H1 (cell line): ENCODE measurements at regions not wholly inside any gene's neighbourhood (a gene's known extent, or its start where the extent isn't known, plus 50 kb on each side); places are given as distances from the start of the nearest gene placed in this dataset.

ENCODE experiments used
- CTCF ChIA-PET: fragments of 300-600 bp; sonication (Branson Sonifier 250); formaldehyde crosslinking; loops from one replicate; lab custom pipeline; 2021; ENCODE audit not compliant: partially characterized antibody; lab: Charles Lee
- POLR2A ChIA-PET: fragments of 300-600 bp; sonication (Branson Sonifier 250); formaldehyde crosslinking; loops from one replicate; lab custom pipeline; 2021; ENCODE audit warnings: inconsistent platforms; ENCODE audit not compliant: partially characterized antibody; lab: Charles Lee
- DNase-seq, 2 experiments: peaks; one replicate each; pipeline versions ENCODE4 v3.0.0 to v3.0.0-alpha.2; 2010 to 2022; ENCODE audit warnings: low spot score in 2 of 2, low read depth in 1 of 2, mixed read lengths in 1 of 2
- FAIRE-seq: peaks from 2 replicates; lab custom pipeline; 2011; peaks lifted over from hg19 to GRCh38; lab: Jason Lieb, UNC
- H2AFZ ChIP-seq: 2 replicates; pipeline ENCODE4 v1.8.1; 2012; ENCODE audit warnings: low read length, inconsistent platforms
- H2AK5ac ChIP-seq: 2 replicates; pipeline ENCODE4 v1.6.1; 2013; ENCODE audit warnings: low read depth, low read length
- H2BK120ac ChIP-seq: replicated peaks from 2 replicates; pipeline ENCODE3; 2013; ENCODE audit warnings: low read depth, low read length, inconsistent platforms
- H2BK12ac ChIP-seq: 2 replicates; pipeline ENCODE4 v1.6.1; 2013; ENCODE audit warnings: low read depth, low read length
- H2BK15ac ChIP-seq: 2 replicates; pipeline ENCODE4 v1.6.1; 2013; ENCODE audit warnings: low read length
- H2BK20ac ChIP-seq: 2 replicates; pipeline ENCODE4 v1.6.1; 2013; ENCODE audit warnings: low read length
- H2BK5ac ChIP-seq: 2 replicates; pipeline ENCODE4 v1.6.1; 2013; ENCODE audit warnings: low read depth, low read length
- H3K14ac ChIP-seq: 2 replicates; pipeline ENCODE4 v1.6.1; 2013; ENCODE audit warnings: inconsistent platforms; ENCODE audit not compliant: insufficient read length
- H3K18ac ChIP-seq: 2 replicates; pipeline ENCODE4 v1.6.1; 2013; ENCODE audit warnings: low read length; ENCODE audit errors: extremely low read depth
- H3K23ac ChIP-seq: 2 replicates; pipeline ENCODE4 v1.6.1; 2013; ENCODE audit warnings: inconsistent platforms; ENCODE audit not compliant: insufficient read length
- H3K23me2 ChIP-seq: 2 replicates; pipeline ENCODE4 v1.6.1; 2013; ENCODE audit warnings: low read depth, low read length
- H3K27ac ChIP-seq: 2 replicates; pipeline ENCODE4 v1.6.1; 2011; ENCODE audit warnings: low read depth, low read length, inconsistent platforms
- H3K27me3 ChIP-seq, 4 experiments: replicated peaks in 1 of 4; 1 replicate in 1 of 4; 2 replicates in 3 of 4; pipeline versions ENCODE4 v1.6.1 to v1.8.1; 2011 to 2013; ENCODE audit warnings: low read length in 3 of 4, mild to moderate bottlenecking in 3 of 4, inconsistent platforms in 2 of 4, mixed read lengths in 2 of 4, moderate library complexity in 1 of 4; ENCODE audit not compliant: control insufficient read depth in 3 of 4, insufficient read depth in 3 of 4; ENCODE audit errors: extremely low read depth in 1 of 4
- H3K36me3 ChIP-seq, 4 experiments: 2 replicates each; pipeline versions ENCODE4 v1.6.1 to v1.8.1; 2011 to 2013; ENCODE audit warnings: mild to moderate bottlenecking in 4 of 4, low read length in 3 of 4, moderate library complexity in 2 of 4, control low read depth in 1 of 4, inconsistent platforms in 1 of 4; ENCODE audit not compliant: insufficient read depth in 4 of 4, control insufficient read depth in 2 of 4
- H3K4ac ChIP-seq: replicated peaks from 2 replicates; pipeline ENCODE3; 2013; ENCODE audit warnings: low read length, low read depth, mixed read lengths, inconsistent platforms; ENCODE audit not compliant: insufficient read length
- H3K4me1 ChIP-seq, 4 experiments: replicated peaks in 1 of 4; 1 replicate in 1 of 4; 2 replicates in 3 of 4; pipeline versions ENCODE4 v1.6.1 to v1.8.1; 2011 to 2013; ENCODE audit warnings: low read length in 3 of 4, inconsistent platforms in 2 of 4, mixed read lengths in 1 of 4; ENCODE audit not compliant: insufficient read depth in 4 of 4, control insufficient read depth in 3 of 4
- H3K4me2 ChIP-seq, 2 experiments: 2 replicates each; pipeline versions ENCODE4 v1.6.1 to v1.8.1; 2011 to 2013; ENCODE audit warnings: low read depth in 2 of 2, low read length in 2 of 2, control low read depth in 1 of 2, inconsistent platforms in 1 of 2, mild to moderate bottlenecking in 1 of 2; ENCODE audit not compliant: insufficient read depth in 1 of 2
- H3K4me3 ChIP-seq, 4 experiments: fragments of 200-600, 300-600 bp in 1 of 4; sonication (generic), shearing (Covaris generic), sonication (Bioruptor Twin) in 1 of 4; 2 replicates each; pipeline versions ENCODE4 v1.5.1 to v1.8.1; 2011 to 2016; ENCODE audit warnings: low read length in 4 of 4, low read depth in 3 of 4, control low read depth in 2 of 4, inconsistent platforms in 2 of 4, mild to moderate bottlenecking in 2 of 4, mixed read lengths in 1 of 4, moderate library complexity in 1 of 4; ENCODE audit not compliant: insufficient read depth in 2 of 4; ENCODE audit errors: extremely low read depth in 1 of 4
- H3K56ac ChIP-seq: replicated peaks from 2 replicates; pipeline ENCODE3; 2013; ENCODE audit warnings: low read depth, mild to moderate bottlenecking, mixed read lengths, low read length, inconsistent platforms; ENCODE audit not compliant: insufficient read length
- H3K79me1 ChIP-seq: 2 replicates; pipeline ENCODE4 v1.6.1; 2013; ENCODE audit warnings: low read depth, low read length, control low read depth
- H3K79me2 ChIP-seq, 2 experiments: 2 replicates each; pipeline versions ENCODE4 v1.6.1 to v1.8.1; 2012 to 2013; ENCODE audit warnings: low read length in 2 of 2, mild to moderate bottlenecking in 2 of 2, inconsistent platforms in 1 of 2; ENCODE audit not compliant: insufficient read depth in 2 of 2, control insufficient read depth in 1 of 2
- H3K9ac ChIP-seq, 4 experiments: replicated peaks in 1 of 4; 1 replicate in 1 of 4; 2 replicates in 3 of 4; pipeline versions ENCODE4 v1.6.1 to v1.8.1; 2011 to 2013; ENCODE audit warnings: low read depth in 3 of 4, low read length in 3 of 4, control low read depth in 2 of 4, mild to moderate bottlenecking in 2 of 4, moderate library complexity in 2 of 4, inconsistent platforms in 1 of 4; ENCODE audit errors: extremely low read depth in 1 of 4
- H3K9me3 ChIP-seq, 2 experiments: 2 replicates each; pipeline versions ENCODE4 v1.6.1 to v1.8.1; 2012 to 2013; ENCODE audit warnings: mild to moderate bottlenecking in 2 of 2, moderate library complexity in 2 of 2, control low read depth in 1 of 2, inconsistent platforms in 1 of 2, low read depth in 1 of 2, low read length in 1 of 2, mixed read lengths in 1 of 2; ENCODE audit not compliant: insufficient read depth in 2 of 2
- H4K20me1 ChIP-seq, 2 experiments: replicated peaks in 1 of 2; 2 replicates each; pipeline versions ENCODE3 to v1.8.1; 2011 to 2013; ENCODE audit warnings: inconsistent platforms in 2 of 2, low read length in 2 of 2, mild to moderate bottlenecking in 1 of 2; ENCODE audit not compliant: insufficient read depth in 2 of 2, control insufficient read depth in 1 of 2
- H4K5ac ChIP-seq: 2 replicates; pipeline ENCODE4 v1.6.1; 2013; ENCODE audit warnings: low read length, low read depth, mixed read lengths, inconsistent platforms; ENCODE audit not compliant: insufficient read length
- H4K8ac ChIP-seq: 2 replicates; pipeline ENCODE4 v1.8.0; 2013; ENCODE audit warnings: mild to moderate bottlenecking, moderate library complexity, low read length, inconsistent platforms; ENCODE audit not compliant: insufficient read depth; ENCODE audit errors: extremely low read depth
- H4K91ac ChIP-seq: replicated peaks from 2 replicates; pipeline ENCODE3; 2013; ENCODE audit warnings: low read length, mixed read lengths, inconsistent platforms; ENCODE audit not compliant: insufficient read length
- BACH1 ChIP-seq: IDR thresholded peaks from 2 replicates; pipeline ENCODE4 v1.6.1; 2012; ENCODE audit warnings: low read length, improper control_type of control experiment
- CTBP2 ChIP-seq: IDR thresholded peaks from 2 replicates; pipeline ENCODE4 v1.7.0; 2011; ENCODE audit warnings: borderline replicate concordance, mild to moderate bottlenecking, moderate library complexity, mixed read lengths, low read length; ENCODE audit not compliant: insufficient read depth, insufficient read length
- EZH2 ChIP-seq: fragments of 200-600 bp; sonication (generic); IDR thresholded peaks from 2 replicates; pipeline ENCODE4 v1.7.1; 2012; ENCODE audit warnings: low read depth, mild to moderate bottlenecking, moderate library complexity, low read length, inconsistent platforms; ENCODE audit not compliant: severe bottlenecking
- TCF12 ChIP-seq: IDR thresholded peaks from 2 replicates; pipeline ENCODE4 v1.6.1; 2011; ENCODE audit warnings: low read depth, mild to moderate bottlenecking, low read length
- WGBS, 2 experiments: shearing (Covaris generic) in 1 of 2; methylation state at CpG; one replicate each; pipeline versions ENCODE4 v1.1.6 to v1.1.7; 2013 to 2015; ENCODE audit warnings: low lambda C conversion rate in 2 of 2, mixed read lengths in 2 of 2, inconsistent platforms in 1 of 2, low coverage in 1 of 2, missing lambda C conversion rate in 1 of 2; ENCODE audit not compliant: insufficient replicate concordance in 2 of 2, insufficient coverage in 1 of 2, insufficient read length in 1 of 2; ENCODE audit errors: extremely low coverage in 1 of 2, missing lambda C conversion rate in 1 of 2; 5-methylcytosine and 5-hydroxymethylcytosine counted together
- TF ChIP-seq, protein P1 (sequence below), 3 experiments: IDR thresholded peaks; 1 replicate in 2 of 3; 2 replicates in 1 of 3; pipeline versions ENCODE4 v1.5.1 to v1.6.1; 2011; ENCODE audit warnings: low read length in 3 of 3, mild to moderate bottlenecking in 3 of 3, inconsistent platforms in 2 of 3, low read depth in 1 of 3, moderate library complexity in 1 of 3; ENCODE audit not compliant: insufficient read depth in 1 of 3; ENCODE audit errors: control extremely low read depth in 1 of 3

DNA sequence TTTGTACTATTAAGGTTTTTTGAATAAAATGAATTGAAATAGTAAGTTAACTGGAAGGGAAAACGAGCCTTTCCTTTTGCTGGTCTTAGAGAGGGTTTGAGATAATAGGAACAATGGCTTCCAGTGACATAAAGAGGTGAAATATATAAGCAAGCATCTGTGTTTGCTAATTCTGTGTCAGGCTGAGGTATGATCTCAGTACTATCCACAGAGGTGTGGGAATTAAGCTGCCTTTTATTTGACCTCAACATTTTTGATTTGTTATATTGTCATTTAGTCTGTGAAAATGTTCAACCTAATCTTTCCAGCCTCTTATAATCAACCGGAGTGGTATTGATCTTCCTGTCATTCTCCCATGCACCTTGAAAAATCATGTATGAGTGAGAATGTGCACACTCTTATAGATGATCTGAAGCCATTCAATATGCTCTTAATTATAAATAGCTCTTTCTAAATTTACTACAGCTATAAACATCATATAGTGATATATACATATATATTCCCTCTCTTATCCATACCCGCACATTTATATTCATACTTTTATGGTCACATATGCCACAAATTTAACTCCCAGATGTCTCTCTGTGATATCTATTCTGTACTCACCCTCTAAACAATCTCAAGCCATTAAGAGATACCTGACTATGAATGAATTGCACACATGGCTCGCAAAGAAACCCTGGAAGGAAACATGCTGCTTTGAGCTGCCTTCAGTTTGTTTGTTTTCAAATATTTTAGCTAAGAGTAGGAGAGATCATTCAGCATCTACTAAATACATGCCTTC lies 754.7 kb upstream of the NRSN1 start:
- ChIA-PET POLR2A (no interaction called here), CTCF (no interaction called here)
- Histone ChIP-seq H2BK15ac (no peak overlapping the region), H2AFZ (no peak overlapping the region), H3K79me2 (no peaks in the 10 kb centered on the region), H3K27me3 (no peaks in the 10 kb centered on the region), H3K56ac (no peak overlapping the region), H3K4me3 (no peak overlapping the region), H4K8ac (no peak overlapping the region), H2BK20ac (no peak overlapping the region), H2BK5ac (no peak overlapping the region), H3K9me3 (no peaks in the 10 kb centered on the region), H3K14ac (no peak overlapping the region), H2BK120ac (no peak overlapping the region), H3K79me1 (no peaks in the 10 kb centered on the region), H3K4ac (no peak overlapping the region), H3K4me2 (no peak overlapping the region), H2BK12ac (no peak overlapping the region), H3K9ac (no peak overlapping the region), H3K23me2 (no peaks in the 10 kb centered on the region), H4K91ac (no peak overlapping the region), H2AK5ac (no peak overlapping the region), H4K5ac (no peak overlapping the region), H3K23ac (no peak overlapping the region), H3K18ac (no peak overlapping the region), H3K4me1 (no peaks in the 10 kb centered on the region), H4K20me1 (no peaks in the 10 kb centered on the region), H3K36me3 (no peaks in the 10 kb centered on the region), H3K27ac (no peak overlapping the region)
- FAIRE-seq (no peak), DNase-seq (no peak)
- TF ChIP-seq TCF12 (no peak), CTBP2 (no peak), EZH2 (no peak), BACH1 (no peak)
- TF ChIP-seq, protein P1, sequence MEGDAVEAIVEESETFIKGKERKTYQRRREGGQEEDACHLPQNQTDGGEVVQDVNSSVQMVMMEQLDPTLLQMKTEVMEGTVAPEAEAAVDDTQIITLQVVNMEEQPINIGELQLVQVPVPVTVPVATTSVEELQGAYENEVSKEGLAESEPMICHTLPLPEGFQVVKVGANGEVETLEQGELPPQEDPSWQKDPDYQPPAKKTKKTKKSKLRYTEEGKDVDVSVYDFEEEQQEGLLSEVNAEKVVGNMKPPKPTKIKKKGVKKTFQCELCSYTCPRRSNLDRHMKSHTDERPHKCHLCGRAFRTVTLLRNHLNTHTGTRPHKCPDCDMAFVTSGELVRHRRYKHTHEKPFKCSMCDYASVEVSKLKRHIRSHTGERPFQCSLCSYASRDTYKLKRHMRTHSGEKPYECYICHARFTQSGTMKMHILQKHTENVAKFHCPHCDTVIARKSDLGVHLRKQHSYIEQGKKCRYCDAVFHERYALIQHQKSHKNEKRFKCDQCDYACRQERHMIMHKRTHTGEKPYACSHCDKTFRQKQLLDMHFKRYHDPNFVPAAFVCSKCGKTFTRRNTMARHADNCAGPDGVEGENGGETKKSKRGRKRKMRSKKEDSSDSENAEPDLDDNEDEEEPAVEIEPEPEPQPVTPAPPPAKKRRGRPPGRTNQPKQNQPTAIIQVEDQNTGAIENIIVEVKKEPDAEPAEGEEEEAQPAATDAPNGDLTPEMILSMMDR (IDR thresholded peaks at IDR 0.05; ENCODE audit: control extremely low read depth in 1 of 3, insufficient read depth in 1 of 3, low read depth in 1 of 3, low read length in 3 of 3) = no peak
- WGBS, 2 experiments = 80% methylated on average over 4 of the region's 4 CpGs; no CpG with 5 or more reads in 1 of the 2 experiments
